Stomach (tissue), 4 donors: ENCODE measurements at regions not wholly inside any gene's neighbourhood (a gene's known extent, or its start where the extent isn't known, plus 50 kb on each side); places are given as distances from the start of the nearest gene placed in this dataset.

Experiments
- POLR2A ChIP-seq, 4 donors: fragments of 450-650 bp; IDR thresholded peaks; one replicate each; pipeline ENCODE4 v1.6.1; 2016; ENCODE audit warnings: antibody characterized with exemption in 4 of 4, control low read depth in 2 of 4, mild to moderate bottlenecking in 1 of 4, moderate library complexity in 1 of 4
- TF ChIP-seq, protein P1 (sequence below), 7 experiments: fragments of 450-650 bp in 4 of 7; fragments of 200-600 bp in 3 of 7; sonication (generic) in 3 of 7; IDR thresholded peaks; one replicate each; pipeline ENCODE4 v1.5.1; 2016 to 2019; ENCODE audit warnings: antibody characterized with exemption in 7 of 7, control low read depth in 2 of 7, mild to moderate bottlenecking in 1 of 7

- TF ChIP-seq, protein P1, sequence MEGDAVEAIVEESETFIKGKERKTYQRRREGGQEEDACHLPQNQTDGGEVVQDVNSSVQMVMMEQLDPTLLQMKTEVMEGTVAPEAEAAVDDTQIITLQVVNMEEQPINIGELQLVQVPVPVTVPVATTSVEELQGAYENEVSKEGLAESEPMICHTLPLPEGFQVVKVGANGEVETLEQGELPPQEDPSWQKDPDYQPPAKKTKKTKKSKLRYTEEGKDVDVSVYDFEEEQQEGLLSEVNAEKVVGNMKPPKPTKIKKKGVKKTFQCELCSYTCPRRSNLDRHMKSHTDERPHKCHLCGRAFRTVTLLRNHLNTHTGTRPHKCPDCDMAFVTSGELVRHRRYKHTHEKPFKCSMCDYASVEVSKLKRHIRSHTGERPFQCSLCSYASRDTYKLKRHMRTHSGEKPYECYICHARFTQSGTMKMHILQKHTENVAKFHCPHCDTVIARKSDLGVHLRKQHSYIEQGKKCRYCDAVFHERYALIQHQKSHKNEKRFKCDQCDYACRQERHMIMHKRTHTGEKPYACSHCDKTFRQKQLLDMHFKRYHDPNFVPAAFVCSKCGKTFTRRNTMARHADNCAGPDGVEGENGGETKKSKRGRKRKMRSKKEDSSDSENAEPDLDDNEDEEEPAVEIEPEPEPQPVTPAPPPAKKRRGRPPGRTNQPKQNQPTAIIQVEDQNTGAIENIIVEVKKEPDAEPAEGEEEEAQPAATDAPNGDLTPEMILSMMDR (IDR thresholded peaks at IDR 0.05) = no peak
- no peak for TF ChIP-seq POLR2A (IDR thresholded peaks at IDR 0.05)
Observed at GRCh38 chr3:11721479-11721878, 77.8 kb upstream of the VGLL4 start.
